GM21381 (cell line): ENCODE measurements at regions not wholly inside any gene's neighbourhood (a gene's known extent, or its start where the extent isn't known, plus 50 kb on each side); places are given as distances from the start of the nearest gene placed in this dataset.
"Not testable (repeated sequence)": the region's sequence is repeated elsewhere in the genome, so short reads cannot be mapped to it uniquely, and the experiment has no call there.

Experiments used
- ATAC-seq: cut with Tn5 transposase; IDR thresholded peaks from one replicate; pipeline ENCODE4 v1.9.1; 2021; ENCODE audit warnings: mild to moderate bottlenecking, moderate library complexity; ENCODE audit not compliant: unreplicated experiment

- not testable (repeated sequence) for ATAC-seq
These were observed 5507.7 kb upstream of the TPTE start for GRCh38 chr21:5013455-5014304.

GRCh38 chr21:5015187-5015586 is 5506.2 kb upstream of the TPTE start:
- not testable (repeated sequence) for ATAC-seq

GRCh38 chr21:5019120-5019519 is 5502.3 kb upstream of the TPTE start:
- peak; percentile 41 for ATAC-seq

GRCh38 chr21:5021815-5022214 is 5499.6 kb upstream of the TPTE start:
- peak; percentile 38 for ATAC-seq

GRCh38 chr21:5022254-5022653 is 5499.1 kb upstream of the TPTE start:
- ATAC-seq: peak; percentile 39

GRCh38 chr21:5022748-5023147 is 5498.6 kb upstream of the TPTE start:
- ATAC-seq: peak; percentile 5

GRCh38 chr21:5035147-5035546 is 5486.2 kb upstream of the TPTE start:
- ATAC-seq: not testable (repeated sequence)

GRCh38 chr21:5035587-5035986 is 5485.8 kb upstream of the TPTE start:
- ATAC-seq: not testable (repeated sequence)

GRCh38 chr21:5037606-5038331 is 5483.6 kb upstream of the TPTE start:
- ATAC-seq: not testable (repeated sequence)

GRCh38 chr21:5039926-5040325 is 5481.5 kb upstream of the TPTE start:
- not testable (repeated sequence) for ATAC-seq

- not testable (repeated sequence) for ATAC-seq
These were observed 5478.8 kb upstream of the TPTE start for GRCh38 chr21:5042583-5042982.

GRCh38 chr21:5044812-5045211 is 5476.6 kb upstream of the TPTE start:
- not testable (repeated sequence) for ATAC-seq

GRCh38 chr21:5051303-5052018 is 5469.9 kb upstream of the TPTE start:
- not testable (repeated sequence) for ATAC-seq

- not testable (repeated sequence) for ATAC-seq
These were observed 5466.2 kb upstream of the TPTE start for GRCh38 chr21:5055027-5055754.

GRCh38 chr21:5055996-5056962 is 5465.1 kb upstream of the TPTE start:
- peak; percentile 62 for ATAC-seq

- ATAC-seq: not testable (repeated sequence)
These were observed 5464.3 kb upstream of the TPTE start for GRCh38 chr21:5057077-5057476.

GRCh38 chr21:5060364-5061083 is 5460.9 kb upstream of the TPTE start:
- ATAC-seq: not testable (repeated sequence)

- not testable (repeated sequence) for ATAC-seq
These were observed 5456.7 kb upstream of the TPTE start for GRCh38 chr21:5064581-5065142.
